Transverse colon (tissue), 4 donors: ENCODE measurements at regions not wholly inside any gene's neighbourhood (a gene's known extent, or its start where the extent isn't known, plus 50 kb on each side); places are given as distances from the start of the nearest gene placed in this dataset.

Source experiments
- DNase-seq: peaks from one replicate; pipeline ENCODE4 v3.0.0-alpha.2; 2019
- H3K27ac ChIP-seq, 4 donors: fragments of 200-600 bp; sonication (generic); 2 replicates each; pipeline ENCODE4 v1.5.1; 2016 to 2018; ENCODE audit warnings: inconsistent platforms in 4 of 4
- H3K27me3 ChIP-seq: fragments of 200-600 bp; sonication (generic); 2 replicates; pipeline ENCODE4 v1.5.1; 2017; ENCODE audit warnings: inconsistent platforms
- H3K36me3 ChIP-seq, 4 donors: fragments of 200-600 bp; sonication (generic); 2 replicates each; pipeline ENCODE4 v1.5.1; 2017 to 2019; ENCODE audit warnings: inconsistent platforms in 4 of 4
- H3K4me1 ChIP-seq, 4 donors: fragments of 200-600 bp; sonication (generic); 2 replicates each; pipeline ENCODE4 v1.5.1; 2017 to 2020; ENCODE audit warnings: inconsistent platforms in 4 of 4
- H3K4me3 ChIP-seq, 4 donors: fragments of 200-600 bp; sonication (generic); 1 replicate in 1 of 4; 2 replicates in 3 of 4; pipeline versions ENCODE4 v1.5.1 to v1.6.1; 2017 to 2019; ENCODE audit warnings: inconsistent platforms in 4 of 4
- H3K9me3 ChIP-seq, 2 donors: fragments of 200-600 bp; sonication (generic); 2 replicates each; pipeline ENCODE4 v1.5.1; 2017 to 2019; ENCODE audit warnings: inconsistent platforms in 2 of 2
- CTCF ChIP-seq, 5 experiments: fragments of 200-600 bp in 3 of 5; fragments of 450-650 bp in 2 of 5; sonication (generic) in 3 of 5; IDR thresholded peaks; 1 replicate in 2 of 5; 2 replicates in 3 of 5; pipeline ENCODE4 v1.5.1; 2016 to 2017; ENCODE audit warnings: antibody characterized with exemption in 5 of 5, inconsistent platforms in 3 of 5, mild to moderate bottlenecking in 2 of 5, moderate library complexity in 1 of 5
- EP300 ChIP-seq: sonication (generic); formaldehyde crosslinking; IDR thresholded peaks from one replicate; pipeline ENCODE4 v1.6.1; 2017; ENCODE audit warnings: antibody characterized with exemption, low read depth
- POLR2A ChIP-seq: fragments of 450-650 bp; IDR thresholded peaks from one replicate; pipeline ENCODE4 v1.6.1; 2016; ENCODE audit warnings: antibody characterized with exemption, mild to moderate bottlenecking, moderate library complexity
- POLR2AphosphoS5 ChIP-seq, 3 donors: sonication (generic); formaldehyde crosslinking; IDR thresholded peaks; one replicate each; pipeline ENCODE4 v1.6.1; 2016; ENCODE audit warnings: antibody characterized with exemption in 3 of 3
- WGBS, 2 donors: methylation state at CpG; one replicate each; pipeline ENCODE4 v1.1.5; 2018; ENCODE audit warnings: low coverage in 1 of 2; 5-methylcytosine and 5-hydroxymethylcytosine counted together
- in situ Hi-C, 4 donors: fragments of 200-750 bp; cut with MboI; loops; one replicate each; pipeline versions ENCODE4 v1.15.0 to v1.15.1; 2017; ENCODE audit warnings: low sequenced_read_pairs in 3 of 4, low pct_ligation_motif_present in 1 of 4, low pct_unique_long_range_greater_than_20kb in 1 of 4
- intact Hi-C: fragments of 100-400 bp; cut with DNase I; formaldehyde crosslinking; loops from one replicate; pipeline ENCODE4 v1.15.1; 2023; ENCODE audit warnings: low total_unique reads

- no peak for DNase-seq
- Histone ChIP-seq H3K27me3 (no peaks in the 10 kb centered on the region), H3K4me3 (no peak overlapping the region), H3K27ac (no peak overlapping the region), H3K36me3 (no peaks in the 10 kb centered on the region), H3K4me1 (no peaks in the 10 kb centered on the region), H3K9me3 (no peaks in the 10 kb centered on the region)
- no peak for TF ChIP-seq POLR2A
- TF ChIP-seq CTCF (IDR thresholded peaks at IDR 0.05): no peak
- no peak for TF ChIP-seq POLR2AphosphoS5 (IDR thresholded peaks at IDR 0.05)
- TF ChIP-seq EP300: no peak
- intact Hi-C loops (no loop called here), in situ Hi-C loops (no loop called here)
These were observed 106.4 kb upstream of the GRIA3 start for GRCh38 chrX:123077631-123078030.

- DNase-seq: no peak
- no peak overlapping the region for H3K27ac ChIP-seq
- no peak overlapping the region for H3K4me3 ChIP-seq
- TF ChIP-seq POLR2AphosphoS5 (IDR thresholded peaks at IDR 0.05): no peak
- TF ChIP-seq CTCF (IDR thresholded peaks at IDR 0.05): no peak
- 32 to 49% methylated on average over 3 to 4 of the region's 4 CpGs for WGBS, 2 donors
- no peaks in the 10 kb centered on the region for H3K9me3 ChIP-seq
- intact Hi-C loops: no loop called here
- no peaks in the 10 kb centered on the region for H3K27me3 ChIP-seq
- H3K36me3 ChIP-seq: no peaks in the 10 kb centered on the region
- no peaks in the 10 kb centered on the region for H3K4me1 ChIP-seq
- in situ Hi-C loops: no loop called here
These were observed 104.0 kb upstream of the GRIA3 start for GRCh38 chrX:123080065-123080464.

GRCh38 chrX:123081776-123082175 is 102.3 kb upstream of the GRIA3 start:
- H3K27me3 ChIP-seq: no peaks in the 10 kb centered on the region
- no peak for TF ChIP-seq EP300
- no peak for TF ChIP-seq CTCF (IDR thresholded peaks at IDR 0.05)
- TF ChIP-seq POLR2AphosphoS5 (IDR thresholded peaks at IDR 0.05): no peak
- no peak overlapping the region for H3K27ac ChIP-seq
- in situ Hi-C loops: no loop called here
- intact Hi-C loops: no loop called here
- H3K4me1 ChIP-seq: no peaks in the 10 kb centered on the region
- H3K4me3 ChIP-seq: no peak overlapping the region
- H3K9me3 ChIP-seq: no peaks in the 10 kb centered on the region
- H3K36me3 ChIP-seq: no peaks in the 10 kb centered on the region
- no peak for DNase-seq

GRCh38 chrX:123083924-123084323 is 100.2 kb upstream of the GRIA3 start:
- intact Hi-C loops: no loop called here
- H3K4me3 ChIP-seq: no peak overlapping the region
- H3K27ac ChIP-seq: no peak overlapping the region
- H3K4me1 ChIP-seq: no peaks in the 10 kb centered on the region
- H3K9me3 ChIP-seq: no peaks in the 10 kb centered on the region
- no peaks in the 10 kb centered on the region for H3K27me3 ChIP-seq
- H3K36me3 ChIP-seq: no peaks in the 10 kb centered on the region
- TF ChIP-seq CTCF (IDR thresholded peaks at IDR 0.05): no peak
- DNase-seq: no peak
- in situ Hi-C loops: no loop called here
- 39% methylated on average over 2 of the region's 2 CpGs; no CpG with 5 or more reads in 1 of the 2 donors for WGBS, 2 donors
